GM10266 (cell line): ENCODE measurements at regions not wholly inside any gene's neighbourhood (a gene's known extent, or its start where the extent isn't known, plus 50 kb on each side); places are given as distances from the start of the nearest gene placed in this dataset.

Experiments
- DNase-seq: peaks from one replicate; pipeline ENCODE4 v3.0.0; 2012; ENCODE audit errors: extremely low spot score
- TF ChIP-seq, protein P1 (sequence below): IDR thresholded peaks from 2 replicates; pipeline ENCODE4 v1.5.1; 2012; ENCODE audit warnings: mild to moderate bottlenecking, low read depth; ENCODE audit not compliant: control insufficient read depth, insufficient read depth; ENCODE audit errors: missing control alignments

DNA sequence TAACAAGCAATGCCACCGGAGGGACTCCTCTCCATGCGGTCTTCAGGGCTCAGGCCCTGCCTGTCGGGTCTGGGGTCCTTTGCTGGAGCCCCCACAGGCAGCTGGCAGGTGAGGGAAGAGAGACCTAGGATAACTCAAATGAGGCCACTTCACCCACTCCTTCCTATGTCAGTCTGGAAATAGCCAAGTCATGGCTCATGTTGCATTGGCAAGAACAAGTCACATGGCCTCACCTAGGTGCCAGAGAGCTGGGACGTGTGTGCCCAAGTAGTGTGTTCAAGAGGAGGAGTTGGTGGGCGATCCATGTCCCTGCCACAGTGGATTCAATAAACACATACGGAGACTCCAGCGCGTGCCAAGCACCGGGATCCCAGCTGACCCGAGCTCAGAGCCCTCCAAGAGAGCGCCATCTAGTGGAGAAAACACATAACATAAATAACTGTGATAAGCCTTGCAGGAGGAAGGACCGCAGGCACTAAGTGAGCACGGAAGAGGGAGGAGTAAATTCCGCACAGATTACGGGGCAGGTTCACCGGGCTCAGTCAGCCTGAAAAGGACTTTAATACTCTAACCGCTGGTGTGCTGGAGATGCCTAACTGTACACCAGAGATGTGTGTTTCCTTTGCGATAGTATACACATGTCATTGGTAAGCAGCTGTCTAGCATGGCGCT, 580.8 kb downstream of the CCDC171 start:
- TF ChIP-seq, protein P1, sequence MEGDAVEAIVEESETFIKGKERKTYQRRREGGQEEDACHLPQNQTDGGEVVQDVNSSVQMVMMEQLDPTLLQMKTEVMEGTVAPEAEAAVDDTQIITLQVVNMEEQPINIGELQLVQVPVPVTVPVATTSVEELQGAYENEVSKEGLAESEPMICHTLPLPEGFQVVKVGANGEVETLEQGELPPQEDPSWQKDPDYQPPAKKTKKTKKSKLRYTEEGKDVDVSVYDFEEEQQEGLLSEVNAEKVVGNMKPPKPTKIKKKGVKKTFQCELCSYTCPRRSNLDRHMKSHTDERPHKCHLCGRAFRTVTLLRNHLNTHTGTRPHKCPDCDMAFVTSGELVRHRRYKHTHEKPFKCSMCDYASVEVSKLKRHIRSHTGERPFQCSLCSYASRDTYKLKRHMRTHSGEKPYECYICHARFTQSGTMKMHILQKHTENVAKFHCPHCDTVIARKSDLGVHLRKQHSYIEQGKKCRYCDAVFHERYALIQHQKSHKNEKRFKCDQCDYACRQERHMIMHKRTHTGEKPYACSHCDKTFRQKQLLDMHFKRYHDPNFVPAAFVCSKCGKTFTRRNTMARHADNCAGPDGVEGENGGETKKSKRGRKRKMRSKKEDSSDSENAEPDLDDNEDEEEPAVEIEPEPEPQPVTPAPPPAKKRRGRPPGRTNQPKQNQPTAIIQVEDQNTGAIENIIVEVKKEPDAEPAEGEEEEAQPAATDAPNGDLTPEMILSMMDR = peak; percentile 61
- peak; percentile 61 for DNase-seq

DNA sequence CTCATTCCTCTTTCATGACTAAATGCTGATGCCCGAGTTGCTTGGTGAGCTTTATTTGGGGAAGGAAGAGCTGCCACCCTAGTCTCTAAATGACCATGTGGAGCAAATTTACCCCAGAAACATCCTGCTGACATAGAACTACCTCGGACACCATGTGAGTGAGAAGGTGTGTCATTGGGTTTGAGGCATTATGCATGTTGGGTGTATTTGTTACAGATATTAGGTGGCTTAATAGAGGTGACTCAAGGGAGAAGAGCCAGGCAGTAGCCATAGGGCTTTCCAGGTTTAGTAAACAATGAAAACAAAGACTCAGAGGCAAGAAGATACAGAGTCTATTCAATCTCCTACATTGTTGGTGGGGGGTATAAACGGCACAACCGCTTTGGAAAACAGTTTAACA, 581.5 kb downstream of the CCDC171 start:
- TF ChIP-seq, protein P1 = no peak

DNA sequence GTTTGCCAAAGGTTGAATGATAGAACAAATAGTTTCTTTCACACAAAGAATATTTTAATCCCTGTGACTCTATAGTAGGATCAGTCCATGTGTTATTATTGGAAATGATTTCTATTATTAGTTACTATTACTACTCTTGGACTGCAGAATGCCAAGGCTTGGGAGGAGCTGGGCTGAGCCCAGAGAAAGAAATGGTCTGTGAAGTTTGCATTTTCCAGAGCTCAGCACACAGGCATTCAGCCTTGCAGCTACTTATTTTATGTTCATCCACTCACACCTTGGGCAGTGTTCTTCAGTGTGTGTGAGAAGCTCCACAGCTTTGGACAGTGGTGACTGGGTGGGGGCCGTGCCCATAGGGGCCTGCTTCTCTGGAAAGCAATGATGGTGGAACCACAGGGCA, 583.1 kb downstream of the CCDC171 start:
- DNase-seq = no peak
- TF ChIP-seq, protein P1 = no peak

More for the DNA sequence above, 581.5 kb downstream of the CCDC171 start:
- no peak for DNase-seq

DNA sequence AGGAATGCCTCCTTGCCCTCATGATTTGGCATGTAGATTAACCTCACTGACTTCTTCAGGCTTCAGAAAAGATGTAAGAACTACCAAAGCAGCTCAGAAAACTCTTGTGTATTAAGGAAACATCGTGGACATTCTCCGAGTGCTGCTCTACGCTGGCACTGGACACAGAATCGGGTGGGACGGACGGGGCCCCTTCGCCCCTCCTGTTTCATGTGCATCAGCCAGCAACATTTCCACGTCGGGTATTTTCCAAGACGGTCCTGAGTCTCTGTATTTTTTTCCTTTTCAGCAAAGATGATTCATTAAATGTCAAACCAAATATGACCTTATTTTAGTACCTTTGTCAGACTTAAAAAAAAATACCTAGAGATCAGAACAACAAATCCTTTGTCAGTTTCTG, 583.6 kb downstream of the CCDC171 start:
- TF ChIP-seq, protein P1 = no peak
- DNase-seq = no peak

DNA sequence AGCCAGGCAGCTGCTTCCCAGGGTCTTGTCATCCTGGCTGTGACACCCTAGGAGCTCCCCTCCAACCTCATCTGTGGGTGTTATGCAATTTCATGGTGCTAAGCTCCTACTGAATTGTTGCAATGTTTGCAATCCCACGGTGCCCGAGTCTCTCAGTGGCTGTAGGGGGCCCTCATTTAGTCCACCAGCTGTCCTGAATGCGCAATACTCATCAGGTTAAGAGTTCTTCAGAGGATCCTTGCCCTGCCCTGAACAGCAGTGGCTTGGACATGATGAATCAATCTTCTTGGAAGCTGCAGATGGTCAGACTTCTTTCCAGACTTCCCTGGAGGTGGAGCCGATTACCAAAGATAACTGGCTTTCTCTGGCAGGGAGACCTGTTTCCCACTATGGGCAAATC, 584.1 kb downstream of the CCDC171 start:
- TF ChIP-seq, protein P1 = no peak
- DNase-seq = no peak

DNA sequence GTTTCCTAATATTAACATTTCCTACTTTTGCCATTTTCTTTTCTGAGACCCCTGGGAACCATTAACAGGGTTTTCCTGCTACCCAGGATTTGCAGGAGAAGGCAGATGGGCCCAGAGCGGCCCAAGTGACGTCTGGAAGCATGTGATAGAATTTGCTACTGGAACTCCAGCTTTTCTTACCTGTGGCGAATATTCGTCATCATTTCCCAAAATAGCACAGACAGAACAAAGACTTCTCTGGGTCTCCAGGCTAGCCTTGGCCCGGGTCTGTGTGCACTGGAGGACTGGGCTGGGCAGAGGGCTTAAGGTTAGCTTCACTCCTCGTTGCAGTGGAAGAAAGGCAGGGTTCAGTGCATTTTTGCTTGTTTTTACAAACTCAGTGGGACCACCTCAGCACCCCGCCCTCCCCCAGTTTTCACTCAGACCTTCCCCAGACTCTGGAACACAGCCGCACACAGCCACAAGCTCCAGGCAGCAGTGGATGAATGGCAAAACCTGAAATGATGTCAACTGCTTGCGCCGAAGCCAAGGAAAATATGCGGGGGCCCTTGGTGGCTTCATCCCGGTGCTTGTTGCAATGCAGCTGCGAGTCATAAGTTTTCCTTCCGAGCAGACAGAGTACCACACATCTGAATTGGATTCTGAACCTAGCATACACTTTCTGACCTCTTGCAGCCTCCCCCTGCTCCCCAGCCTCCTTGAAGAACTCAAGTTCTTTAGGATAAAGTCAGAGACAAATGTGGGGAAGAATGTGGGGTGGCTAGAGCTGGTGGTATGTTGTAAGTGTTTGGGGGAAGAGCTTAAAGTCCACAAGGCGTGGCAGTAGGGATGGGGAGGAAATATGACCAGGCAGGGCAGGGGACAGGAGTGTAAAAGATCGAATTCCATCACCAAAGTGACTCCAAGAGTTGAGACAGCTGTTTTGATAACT, 586.0 kb downstream of the CCDC171 start:
- no peak for DNase-seq
- TF ChIP-seq, protein P1 = no peak

DNA sequence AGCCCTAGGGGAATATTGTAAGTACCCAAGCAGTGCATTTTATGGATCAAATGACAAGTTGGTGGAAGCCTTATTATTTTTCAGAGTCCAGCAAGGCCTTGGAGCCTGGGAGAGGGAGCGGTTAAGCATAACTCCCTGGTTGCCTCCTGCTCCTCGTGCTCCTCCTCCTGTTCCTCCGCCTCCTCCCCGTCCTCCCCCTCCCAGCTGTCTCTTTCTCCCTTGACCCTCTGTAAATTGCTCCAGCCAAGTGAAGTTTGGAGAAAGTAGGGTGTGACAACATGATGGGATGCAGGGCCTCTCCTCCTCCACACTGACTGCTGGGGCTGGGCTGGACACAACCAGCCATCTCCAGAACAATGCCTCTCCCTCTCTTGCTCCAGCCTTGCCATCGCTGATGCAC, 586.9 kb downstream of the CCDC171 start:
- no peak for DNase-seq
- TF ChIP-seq, protein P1 = no peak
